IPS DF 6.9 (cell line): ENCODE measurements at regions not wholly inside any gene's neighbourhood (a gene's known extent, or its start where the extent isn't known, plus 50 kb on each side); places are given as distances from the start of the nearest gene placed in this dataset.

Source experiments
- DNase-seq: peaks from one replicate; pipeline ENCODE4 v3.0.0-alpha.2; 2013; ENCODE audit warnings: low read depth, low spot score
- H3K27ac ChIP-seq: one replicate; pipeline ENCODE4 v1.5.1; 2013; ENCODE audit warnings: low read length, control low read depth
- H3K27me3 ChIP-seq: 2 replicates; pipeline ENCODE4 v1.6.1; 2013; ENCODE audit warnings: mild to moderate bottlenecking, low read length; ENCODE audit not compliant: control insufficient read depth, insufficient read depth
- H3K36me3 ChIP-seq: 2 replicates; pipeline ENCODE4 v1.6.1; 2013; ENCODE audit warnings: low read length; ENCODE audit not compliant: control insufficient read depth, insufficient read depth
- H3K4me1 ChIP-seq: 2 replicates; pipeline ENCODE4 v1.6.1; 2013; ENCODE audit warnings: low read length; ENCODE audit not compliant: control insufficient read depth, insufficient read depth
- H3K4me3 ChIP-seq: 2 replicates; pipeline ENCODE4 v1.5.1; 2013; ENCODE audit warnings: mild to moderate bottlenecking, low read length
- H3K9me3 ChIP-seq: 2 replicates; pipeline ENCODE4 v1.6.1; 2013; ENCODE audit warnings: low read length, inconsistent platforms; ENCODE audit not compliant: control insufficient read depth, insufficient read depth
- WGBS: extraction: QIAGEN DNeasy Blood & Tissue Kit; methylation state at CpG from one replicate; pipeline ENCODE4 v1.1.7; 2013; ENCODE audit warnings: mixed read lengths, missing lambda C conversion rate; ENCODE audit not compliant: insufficient read length, insufficient coverage; 5-methylcytosine and 5-hydroxymethylcytosine counted together

DNA sequence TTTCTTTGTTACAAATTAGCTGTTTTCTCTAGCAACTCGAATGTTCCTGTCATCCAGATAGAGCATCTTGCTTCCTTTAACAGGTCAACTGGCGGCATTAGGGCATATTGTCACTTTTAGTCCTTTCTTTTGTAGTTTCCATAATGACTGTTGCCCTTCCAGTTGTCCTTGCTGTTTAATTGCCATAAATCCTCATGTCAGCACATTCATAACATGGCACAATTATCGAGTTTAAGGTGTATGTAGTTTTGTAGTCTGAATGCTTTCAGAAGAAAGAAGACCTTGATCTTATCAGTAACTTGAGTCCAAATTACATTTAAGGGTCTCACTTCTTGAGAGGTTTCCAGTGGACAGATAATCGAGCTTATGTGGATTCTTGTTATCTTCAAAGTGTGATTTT lies 161.7 kb upstream of the CDH12 start:
- Histone ChIP-seq H3K4me3 (no peak overlapping the region), H3K36me3 (no peaks in the 10 kb centered on the region), H3K4me1 (no peaks in the 10 kb centered on the region), H3K27me3 (no peaks in the 10 kb centered on the region), H3K27ac (no peak overlapping the region), H3K9me3 (no peaks in the 10 kb centered on the region)
- WGBS: no CpG with 5 or more reads among the region's 4 CpGs
- no peak for DNase-seq

DNA sequence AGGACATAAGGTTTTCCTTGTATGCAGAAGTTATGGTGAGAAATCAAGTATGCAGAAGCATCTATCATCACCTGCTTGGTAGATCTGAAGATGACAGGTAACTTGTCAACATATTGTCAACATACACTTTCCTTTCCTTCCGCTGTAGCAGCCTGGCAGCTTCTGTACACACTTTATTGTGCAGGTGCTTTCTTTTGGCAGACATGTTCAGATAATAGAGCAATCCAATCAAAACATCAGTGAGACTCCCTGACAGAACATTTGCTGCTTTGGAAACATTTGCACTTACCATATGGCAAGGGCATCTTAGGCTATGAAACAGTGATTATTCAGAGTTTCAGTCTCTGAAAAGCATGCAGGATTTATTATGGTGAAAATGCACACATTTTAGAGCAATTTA lies 161.1 kb upstream of the CDH12 start:
- Histone ChIP-seq H3K4me3 (no peak overlapping the region), H3K27me3 (no peaks in the 10 kb centered on the region), H3K27ac (no peak overlapping the region), H3K4me1 (no peaks in the 10 kb centered on the region), H3K36me3 (no peaks in the 10 kb centered on the region), H3K9me3 (no peaks in the 10 kb centered on the region)
- no peak for DNase-seq
- WGBS: no CpG with 5 or more reads among the region's 1 CpG

DNA sequence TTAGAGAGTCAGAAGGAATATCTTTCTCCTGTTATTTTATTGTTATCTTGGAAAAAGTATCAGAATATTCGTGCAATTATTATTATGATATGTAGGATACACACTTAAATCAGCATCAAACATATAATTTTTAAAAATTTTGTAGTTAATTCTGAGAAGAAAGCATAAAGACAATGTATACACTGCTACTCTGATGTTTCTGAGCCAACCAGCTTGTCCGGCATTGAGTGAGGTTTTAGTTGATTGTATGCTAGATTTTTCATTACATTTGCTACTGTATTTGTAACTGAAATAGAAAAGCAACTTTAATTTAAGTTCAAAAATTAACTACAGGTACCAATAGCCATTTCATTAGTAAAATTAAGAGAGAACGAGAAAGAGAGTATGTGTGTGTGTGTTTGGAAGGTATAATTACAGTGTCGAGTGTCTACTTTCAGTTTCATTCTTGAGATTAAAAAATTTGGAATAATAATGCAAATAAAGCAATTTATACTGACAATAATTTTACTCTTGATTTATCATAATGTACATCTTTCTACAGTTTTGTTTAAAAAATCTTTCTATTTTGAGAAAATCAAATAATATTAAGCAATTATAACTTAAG lies 160.4 kb upstream of the CDH12 start:
- WGBS: 100% methylated on average over 2 of the region's 4 CpGs
- Histone ChIP-seq H3K27me3 (no peaks in the 10 kb centered on the region), H3K4me1 (no peaks in the 10 kb centered on the region), H3K27ac (no peak overlapping the region), H3K4me3 (no peak overlapping the region), H3K9me3 (no peaks in the 10 kb centered on the region), H3K36me3 (no peaks in the 10 kb centered on the region)
- DNase-seq: no peak

DNA sequence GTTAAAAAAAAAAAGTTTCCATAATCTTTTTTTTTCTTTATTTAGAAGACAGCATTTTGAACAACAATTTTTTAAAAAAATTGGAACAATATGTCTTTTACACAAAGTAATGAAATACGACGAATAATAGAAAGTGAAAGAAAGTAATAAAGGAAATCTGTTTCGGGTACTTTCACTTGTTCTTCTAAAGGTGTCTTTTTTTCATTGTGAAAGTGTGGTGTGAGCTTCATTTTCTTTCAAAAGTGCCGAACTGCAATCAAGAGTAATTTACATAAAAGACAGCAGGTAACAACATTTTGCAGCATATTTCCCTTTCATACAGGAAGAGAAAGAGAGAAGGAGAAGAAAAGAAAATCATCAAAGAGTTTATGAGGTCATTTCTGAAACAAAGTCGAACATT lies 159.7 kb upstream of the CDH12 start:
- no peaks in the 10 kb centered on the region for H3K4me1 ChIP-seq
- 100% methylated on average over 3 of the region's 5 CpGs for WGBS
- H3K9me3 ChIP-seq: no peaks in the 10 kb centered on the region
- no peak overlapping the region for H3K27ac ChIP-seq
- H3K36me3 ChIP-seq: no peaks in the 10 kb centered on the region
- no peaks in the 10 kb centered on the region for H3K27me3 ChIP-seq
- H3K4me3 ChIP-seq: no peak overlapping the region
- no peak for DNase-seq

DNA sequence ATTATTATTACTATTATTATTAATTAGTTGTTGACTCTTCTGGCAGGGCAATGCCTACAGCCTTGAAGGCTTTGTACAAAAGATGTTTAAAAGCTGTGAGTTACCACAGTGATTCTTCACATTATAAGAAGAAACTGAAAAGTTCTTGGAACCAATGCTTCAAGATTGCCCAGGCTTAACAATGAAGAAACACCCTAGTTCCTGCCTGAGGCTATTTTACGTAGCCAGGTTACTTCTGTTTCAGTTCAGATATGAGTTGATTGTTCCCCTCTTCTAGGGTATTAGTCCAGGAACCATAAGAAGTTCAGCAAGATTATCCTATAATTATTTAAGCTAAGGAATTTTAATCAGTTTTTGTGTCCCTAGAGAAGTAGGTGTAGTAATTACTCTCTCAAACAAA lies 154.6 kb upstream of the CDH12 start:
- H3K4me3 ChIP-seq: no peak overlapping the region
- DNase-seq: no peak
- no CpG with 5 or more reads among the region's 1 CpG for WGBS
- no peaks in the 10 kb centered on the region for H3K9me3 ChIP-seq
- no peaks in the 10 kb centered on the region for H3K4me1 ChIP-seq
- H3K27me3 ChIP-seq: no peaks in the 10 kb centered on the region
- H3K27ac ChIP-seq: no peak overlapping the region
- no peaks in the 10 kb centered on the region for H3K36me3 ChIP-seq

DNA sequence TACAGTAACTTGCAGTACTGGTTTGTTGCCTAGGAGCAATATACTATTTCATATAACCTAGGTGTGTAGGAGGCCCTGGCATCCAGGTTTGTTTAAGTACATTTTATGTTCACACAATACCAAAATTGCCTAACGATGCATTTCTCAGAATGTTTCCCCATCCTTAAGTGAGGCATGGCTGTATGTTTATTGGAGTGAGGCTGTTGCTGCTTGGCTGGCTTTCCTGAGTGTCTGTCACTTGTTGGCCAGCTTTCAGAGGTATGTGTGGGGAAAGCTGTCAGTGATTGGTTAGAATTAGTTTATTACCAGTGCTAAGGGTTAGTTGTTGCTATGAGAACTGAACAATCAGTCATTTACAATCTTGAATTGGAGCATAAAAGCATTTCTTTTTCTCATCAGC lies 154.1 kb upstream of the CDH12 start:
- no peaks in the 10 kb centered on the region for H3K4me1 ChIP-seq
- no peak overlapping the region for H3K27ac ChIP-seq
- no peaks in the 10 kb centered on the region for H3K27me3 ChIP-seq
- H3K4me3 ChIP-seq: no peak overlapping the region
- no peaks in the 10 kb centered on the region for H3K36me3 ChIP-seq
- no peaks in the 10 kb centered on the region for H3K9me3 ChIP-seq
- WGBS: no CpG with 5 or more reads among the region's 1 CpG
- DNase-seq: no peak

DNA sequence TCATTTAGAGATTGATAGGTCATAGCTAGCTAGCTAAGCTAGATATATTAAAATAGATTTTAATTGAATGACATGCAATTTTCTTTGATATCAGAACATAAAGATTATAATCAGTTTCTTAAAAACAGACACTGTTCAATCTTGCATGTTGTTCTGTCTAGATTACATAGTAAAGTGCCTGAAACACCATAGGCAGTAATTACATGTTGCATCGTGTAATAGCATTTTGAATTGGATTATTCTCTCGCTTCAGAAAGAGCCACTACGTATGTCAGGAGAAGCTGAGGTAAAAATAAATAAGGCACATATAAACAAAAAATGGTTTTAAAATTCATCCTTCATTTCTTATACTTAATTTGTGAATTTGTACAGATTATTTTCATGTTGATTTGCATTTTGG lies 148.0 kb upstream of the CDH12 start:
- Histone ChIP-seq H3K27me3 (no peaks in the 10 kb centered on the region), H3K36me3 (no peaks in the 10 kb centered on the region), H3K4me1 (no peaks in the 10 kb centered on the region), H3K4me3 (no peak overlapping the region), H3K9me3 (no peaks in the 10 kb centered on the region), H3K27ac (no peak overlapping the region)
- DNase-seq: no peak
- WGBS: no CpG with 5 or more reads among the region's 3 CpGs

DNA sequence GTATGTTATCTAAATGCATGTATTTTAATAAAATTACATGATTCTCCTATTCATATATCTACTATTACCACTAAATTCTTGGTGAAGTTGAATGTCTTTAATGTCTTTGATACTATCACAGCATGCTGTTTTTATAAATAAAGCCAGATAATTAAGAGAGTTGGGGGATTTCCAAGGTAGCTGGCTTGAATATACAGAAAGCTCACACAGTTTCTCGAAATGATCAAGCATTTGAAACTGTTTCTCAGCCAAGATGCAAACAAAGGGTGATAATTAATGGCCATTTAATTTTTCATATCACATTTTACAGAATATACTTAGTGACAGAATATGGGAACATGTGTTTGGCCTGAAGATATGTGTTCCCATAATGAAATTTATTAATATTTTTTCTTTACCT lies 145.6 kb upstream of the CDH12 start:
- no peak overlapping the region for H3K27ac ChIP-seq
- no peak overlapping the region for H3K4me3 ChIP-seq
- no peaks in the 10 kb centered on the region for H3K36me3 ChIP-seq
- no peak for DNase-seq
- no peaks in the 10 kb centered on the region for H3K4me1 ChIP-seq
- no peaks in the 10 kb centered on the region for H3K27me3 ChIP-seq
- no CpG with 5 or more reads among the region's 1 CpG for WGBS
- H3K9me3 ChIP-seq: no peaks in the 10 kb centered on the region

DNA sequence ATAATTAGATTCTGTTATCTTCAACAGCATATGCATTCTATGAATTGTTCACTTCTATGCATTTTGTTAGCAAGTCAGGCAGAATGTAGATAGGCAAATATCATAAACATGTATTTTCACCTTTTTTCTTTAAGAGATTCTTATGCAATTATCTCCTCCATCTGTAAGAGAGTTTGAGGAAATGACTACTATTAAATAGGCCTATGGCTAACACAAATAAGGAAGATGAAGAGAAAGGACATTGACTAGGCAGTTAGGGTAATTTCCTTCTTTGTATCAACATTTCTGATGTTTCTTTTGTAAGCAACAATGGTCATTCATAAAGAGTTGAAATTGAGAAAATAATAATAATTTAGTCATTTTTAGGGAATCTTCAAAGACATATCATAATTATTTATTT lies 145.2 kb upstream of the CDH12 start:
- no peaks in the 10 kb centered on the region for H3K4me1 ChIP-seq
- H3K9me3 ChIP-seq: no peaks in the 10 kb centered on the region
- no peak for DNase-seq
- H3K27ac ChIP-seq: no peak overlapping the region
- no peaks in the 10 kb centered on the region for H3K36me3 ChIP-seq
- H3K4me3 ChIP-seq: no peak overlapping the region
- H3K27me3 ChIP-seq: no peaks in the 10 kb centered on the region

DNA sequence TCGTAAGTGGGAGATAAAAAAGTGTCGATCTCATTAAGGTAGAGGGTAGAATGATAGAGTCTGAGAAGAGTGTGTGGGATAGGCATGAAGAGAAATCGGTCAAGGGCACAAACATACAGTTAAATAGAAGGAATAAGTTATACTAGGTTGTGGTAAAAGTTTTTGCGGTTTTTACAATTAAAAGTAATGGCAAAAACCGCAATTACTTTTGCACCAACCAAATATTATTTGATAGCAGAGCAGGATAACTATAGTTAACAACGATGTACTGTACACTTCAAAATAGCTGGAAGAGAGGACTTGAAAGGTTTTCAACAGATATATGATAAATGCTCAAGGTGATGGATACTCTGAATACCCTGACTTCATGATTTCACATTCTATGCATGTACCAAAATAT lies 135.8 kb upstream of the CDH12 start:
- no peak for DNase-seq
- Histone ChIP-seq H3K4me1 (no peaks in the 10 kb centered on the region), H3K4me3 (no peak overlapping the region), H3K9me3 (no peaks in the 10 kb centered on the region), H3K27me3 (no peaks in the 10 kb centered on the region), H3K27ac (no peak overlapping the region), H3K36me3 (no peaks in the 10 kb centered on the region)
- 100% methylated on average over 1 of the region's 6 CpGs for WGBS

DNA sequence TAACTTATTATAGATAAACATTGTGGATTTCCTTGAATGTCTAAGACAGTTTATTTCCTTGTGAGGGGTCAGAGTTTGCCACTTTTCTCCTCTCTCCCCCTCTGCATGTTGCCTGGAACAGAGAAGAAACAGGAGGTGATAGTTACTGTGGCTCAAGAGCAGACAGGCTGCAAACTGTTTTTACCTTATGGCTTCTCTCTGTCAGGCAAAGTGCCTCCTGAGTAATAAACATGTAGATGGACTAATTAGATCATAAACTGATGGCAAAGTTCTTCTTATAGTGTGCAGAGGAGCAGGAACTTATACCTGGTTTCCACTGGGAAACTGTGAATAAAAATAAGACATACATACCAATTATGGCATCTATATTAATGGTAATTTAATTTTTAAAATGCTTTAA lies 133.1 kb upstream of the CDH12 start:
- Histone ChIP-seq H3K4me1 (no peaks in the 10 kb centered on the region), H3K9me3 (no peaks in the 10 kb centered on the region), H3K4me3 (no peak overlapping the region), H3K27me3 (no peaks in the 10 kb centered on the region), H3K36me3 (no peaks in the 10 kb centered on the region), H3K27ac (no peak overlapping the region)
- no peak for DNase-seq
